Neural cell (in vitro differentiated cells): ENCODE measurements at regions not wholly inside any gene's neighbourhood (a gene's known extent, or its start where the extent isn't known, plus 50 kb on each side); places are given as distances from the start of the nearest gene placed in this dataset.
"Not testable (repeated sequence)": the region's sequence is repeated elsewhere in the genome, so short reads cannot be mapped to it uniquely, and the experiment has no call there.

Experiments used
- H2AFZ ChIP-seq: fragments of 200-600, 300-800 bp; sonication (generic), shearing (Covaris generic); 2 replicates; pipeline ENCODE4 v1.6.0; 2014; ENCODE audit warnings: low read depth, mild to moderate bottlenecking, antibody characterized with exemption, low read length, moderate library complexity
- H3F3A ChIP-seq: fragments of 200-600 bp; shearing (Covaris generic); 2 replicates; pipeline ENCODE4 v1.6.1; 2016; ENCODE audit warnings: mild to moderate bottlenecking, moderate library complexity, mixed read lengths, antibody characterized with exemption, low read length; ENCODE audit not compliant: insufficient read depth, poor library complexity, severe bottlenecking
- H3K27ac ChIP-seq: fragments of 200-600, 300-800 bp; sonication (generic), shearing (Covaris generic); 2 replicates; pipeline ENCODE4 v1.5.1; 2014; ENCODE audit warnings: mild to moderate bottlenecking, low read length, moderate library complexity
- H3K27me3 ChIP-seq: fragments of 300-800, 200-600 bp; sonication (generic), shearing (Covaris generic); 2 replicates; pipeline ENCODE4 v1.6.0; 2014; ENCODE audit warnings: mild to moderate bottlenecking, low read depth, low read length, moderate library complexity; ENCODE audit not compliant: insufficient read depth
- H3K36me3 ChIP-seq: fragments of 300-800, 200-600 bp; sonication (generic), shearing (Covaris generic); 2 replicates; pipeline ENCODE4 v1.5.1; 2014; ENCODE audit warnings: mild to moderate bottlenecking, antibody characterized with exemption, low read length, moderate library complexity; ENCODE audit not compliant: insufficient read depth
- H3K4me2 ChIP-seq: fragments of 300-800, 200-600 bp; sonication (generic), shearing (Covaris generic); 2 replicates; pipeline ENCODE4 v1.6.0; 2014; ENCODE audit warnings: mild to moderate bottlenecking, low read length
- H3K4me3 ChIP-seq: fragments of 300-800, 200-600 bp; sonication (generic), shearing (Covaris generic); 2 replicates; pipeline ENCODE4 v1.5.1; 2014; ENCODE audit warnings: mild to moderate bottlenecking, low read length, moderate library complexity
- H3K79me2 ChIP-seq: fragments of 200-600 bp; shearing (Covaris generic); replicated peaks from 2 replicates; pipeline ENCODE4 v1.6.0; 2014; ENCODE audit warnings: mild to moderate bottlenecking, low read length, moderate library complexity; ENCODE audit not compliant: insufficient read depth
- H3K9ac ChIP-seq: fragments of 300-800, 200-600 bp; sonication (generic), shearing (Covaris generic); 2 replicates; pipeline ENCODE4 v1.6.1; 2016; ENCODE audit warnings: mild to moderate bottlenecking, low read length, mixed read lengths
- H3K9me2 ChIP-seq: fragments of 200-600 bp; shearing (Covaris generic); 2 replicates; pipeline ENCODE4 v1.6.1; 2016; ENCODE audit warnings: mild to moderate bottlenecking, low read length, mixed read lengths; ENCODE audit not compliant: insufficient read depth
- H3K9me3 ChIP-seq: fragments of 200-600, 300-800 bp; sonication (generic), shearing (Covaris generic); 2 replicates; pipeline ENCODE4 v1.6.1; 2016; ENCODE audit warnings: mild to moderate bottlenecking, mixed run types, low read length, moderate library complexity, mixed read lengths
- H4K20me1 ChIP-seq: fragments of 200-600 bp; shearing (Covaris generic); 2 replicates; pipeline ENCODE4 v1.6.1; 2016; ENCODE audit warnings: mild to moderate bottlenecking, mixed run types; ENCODE audit not compliant: insufficient read depth

DNA sequence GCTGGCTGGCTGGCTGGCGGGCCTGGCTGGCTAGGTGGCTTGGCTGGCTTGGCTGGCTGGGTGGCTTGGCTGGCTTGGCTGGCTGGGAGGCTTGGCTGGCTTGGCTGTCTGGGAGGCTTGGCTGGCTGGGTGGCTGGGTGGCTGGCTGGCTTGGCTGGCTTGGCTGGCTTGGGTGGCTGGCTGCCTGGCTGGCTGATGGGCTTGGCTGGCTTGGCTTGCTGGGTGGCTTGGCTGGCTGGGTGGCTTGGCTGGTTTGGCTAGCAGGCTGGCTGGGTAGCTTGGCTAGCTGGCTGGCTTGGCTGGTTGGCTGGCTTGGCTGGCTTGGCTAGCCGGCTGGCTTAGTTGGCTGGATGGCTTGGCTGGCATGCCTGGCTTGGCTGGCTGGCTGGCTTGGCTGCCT is 2834.1 kb downstream of the RPIA start:
- H3K27me3 ChIP-seq, H3F3A ChIP-seq, H3K4me2 ChIP-seq, H2AFZ ChIP-seq, H3K9ac ChIP-seq, H3K9me3 ChIP-seq, H3K79me2 ChIP-seq, H3K9me2 ChIP-seq, H3K36me3 ChIP-seq, H3K4me3 ChIP-seq, H3K27ac ChIP-seq, H4K20me1 ChIP-seq: not testable (repeated sequence)

DNA sequence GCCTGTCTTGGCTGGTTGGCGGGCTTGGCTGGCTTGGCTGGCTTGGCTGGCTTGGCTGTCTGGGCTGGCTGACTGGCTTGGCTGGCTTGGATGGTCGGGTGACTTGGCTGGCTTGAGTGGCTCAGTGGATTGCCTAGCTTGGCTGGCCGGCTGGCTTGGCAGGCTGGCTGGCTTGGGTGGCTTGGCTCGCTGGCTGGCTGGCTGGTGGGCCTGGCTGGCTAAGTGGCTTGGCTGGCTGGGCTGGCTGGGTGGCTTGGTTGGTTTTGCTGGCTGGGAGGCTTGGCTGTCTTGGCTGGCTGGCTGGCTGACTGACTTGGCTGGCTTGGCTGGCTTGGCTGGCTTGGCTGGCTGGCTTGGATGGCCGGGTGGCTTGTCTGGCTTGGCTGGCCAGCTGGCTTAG is 2834.6 kb downstream of the RPIA start:
- not testable (repeated sequence) for H3K27ac ChIP-seq, H3K79me2 ChIP-seq, H3K27me3 ChIP-seq, H3K9me2 ChIP-seq, H3K4me2 ChIP-seq, H3K9me3 ChIP-seq, H3K4me3 ChIP-seq, H3K36me3 ChIP-seq, H4K20me1 ChIP-seq, H3K9ac ChIP-seq, H3F3A ChIP-seq, H2AFZ ChIP-seq

DNA sequence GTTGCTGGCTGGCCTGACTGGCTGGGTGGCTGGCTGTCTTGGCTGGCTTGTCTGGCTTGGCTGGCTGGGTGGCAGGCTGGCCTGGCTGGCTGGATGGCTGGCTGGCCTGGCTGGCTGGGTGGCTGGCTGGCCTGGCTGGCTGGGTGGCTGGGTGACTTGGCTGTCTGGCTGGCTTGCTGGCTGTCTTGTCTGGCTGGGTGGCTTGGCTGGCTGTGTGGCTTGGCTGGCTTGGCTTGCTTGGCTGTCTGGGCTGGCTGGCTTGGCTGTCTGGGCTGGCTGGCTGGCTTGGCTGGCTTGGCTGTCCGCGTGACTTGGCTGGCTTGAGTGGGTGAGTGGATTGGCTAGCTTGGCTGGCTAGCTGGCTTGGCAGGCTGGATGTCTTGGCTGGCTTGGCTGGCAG is 2835.6 kb downstream of the RPIA start:
- not testable (repeated sequence) for H4K20me1 ChIP-seq, H3K79me2 ChIP-seq, H3K36me3 ChIP-seq, H3K4me3 ChIP-seq, H3K27ac ChIP-seq, H3F3A ChIP-seq, H3K9me3 ChIP-seq, H2AFZ ChIP-seq, H3K27me3 ChIP-seq, H3K9ac ChIP-seq, H3K9me2 ChIP-seq, H3K4me2 ChIP-seq

DNA sequence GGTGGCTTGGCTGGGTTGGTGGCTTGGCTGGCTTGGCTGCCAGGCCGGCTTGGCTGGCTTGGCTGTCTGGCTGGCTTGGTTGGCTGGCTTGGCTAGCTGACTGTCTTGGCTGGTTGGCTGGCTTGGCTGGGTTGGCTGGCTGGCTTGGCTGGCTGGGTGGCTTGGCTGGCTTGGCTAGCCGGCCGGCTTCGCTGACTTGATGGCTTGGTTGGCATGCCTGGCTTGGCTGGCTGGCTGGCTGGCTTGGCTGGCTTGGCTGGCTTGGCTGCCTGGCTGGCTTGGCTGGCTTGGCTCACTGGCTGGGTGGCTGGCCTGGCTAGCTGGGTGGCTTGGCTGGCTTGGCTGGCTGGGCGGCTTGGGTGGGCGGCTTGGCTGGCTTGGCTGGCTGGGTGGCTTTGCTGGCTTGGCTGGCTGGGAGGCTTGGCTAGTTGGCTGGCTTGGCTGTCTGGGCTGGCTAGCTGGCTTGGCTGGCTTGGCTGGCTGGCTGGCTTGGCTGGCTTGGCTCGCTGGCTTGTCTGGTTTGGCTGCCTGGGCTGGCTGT is 2836.1 kb downstream of the RPIA start:
- H3K4me3 ChIP-seq, H3K9ac ChIP-seq: not testable (repeated sequence)

DNA sequence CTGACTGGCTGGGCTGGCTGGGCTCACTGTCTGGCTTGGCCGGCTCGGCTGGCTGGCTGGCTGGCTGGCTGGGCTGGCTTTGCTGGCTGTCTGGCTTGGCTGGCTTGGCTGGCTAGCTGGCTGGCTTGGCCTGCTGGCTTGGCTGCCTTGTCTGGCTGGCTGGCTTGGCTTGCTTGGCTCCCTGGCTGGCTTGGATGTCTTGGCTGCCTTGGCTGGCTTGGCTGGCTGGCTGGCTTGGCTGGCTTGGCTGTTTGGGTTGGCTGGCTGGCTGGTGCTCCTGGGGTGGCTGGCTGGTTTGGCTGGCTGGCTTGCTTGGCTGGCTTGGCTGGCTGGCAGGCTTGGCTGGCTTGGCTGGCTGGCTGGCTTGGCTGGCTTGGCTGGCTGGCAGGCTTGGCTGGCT is 2836.9 kb downstream of the RPIA start:
- H3F3A ChIP-seq, H3K4me2 ChIP-seq, H3K9ac ChIP-seq, H3K9me2 ChIP-seq, H3K4me3 ChIP-seq, H3K9me3 ChIP-seq, H3K27ac ChIP-seq, H3K27me3 ChIP-seq, H2AFZ ChIP-seq, H4K20me1 ChIP-seq, H3K79me2 ChIP-seq, H3K36me3 ChIP-seq: not testable (repeated sequence)

More for the DNA sequence above, 2836.1 kb downstream of the RPIA start:
- H3K79me2 ChIP-seq, H3K36me3 ChIP-seq, H3K4me2 ChIP-seq, H2AFZ ChIP-seq, H3K27ac ChIP-seq, H3K27me3 ChIP-seq, H3K9me2 ChIP-seq, H3K9me3 ChIP-seq, H4K20me1 ChIP-seq, H3F3A ChIP-seq: not testable (repeated sequence)

DNA sequence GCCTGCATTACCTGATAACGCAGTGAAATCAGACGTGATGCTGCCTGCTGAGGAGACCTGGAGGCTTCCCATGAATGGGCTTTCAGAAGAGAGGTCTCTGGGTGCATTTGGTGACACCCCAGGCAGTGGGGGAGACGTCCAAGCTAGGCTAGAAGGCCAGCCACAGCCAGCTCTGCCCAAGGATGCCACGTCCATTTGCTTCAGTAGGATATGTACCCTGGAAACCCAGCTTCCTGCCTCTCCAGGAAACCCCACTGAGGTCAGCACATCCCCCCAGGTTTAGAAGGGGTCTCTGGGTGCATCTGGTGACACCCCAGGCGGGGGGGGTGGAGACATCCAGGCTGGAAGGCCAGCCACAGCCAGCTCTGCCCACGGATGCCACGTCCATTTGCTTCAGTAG is 2844.6 kb downstream of the RPIA start:
- H3K79me2 ChIP-seq, H3F3A ChIP-seq, H4K20me1 ChIP-seq, H3K36me3 ChIP-seq, H3K9me3 ChIP-seq, H3K27ac ChIP-seq, H3K4me3 ChIP-seq, H3K9ac ChIP-seq, H3K27me3 ChIP-seq, H2AFZ ChIP-seq, H3K9me2 ChIP-seq, H3K4me2 ChIP-seq: not testable (repeated sequence)

DNA sequence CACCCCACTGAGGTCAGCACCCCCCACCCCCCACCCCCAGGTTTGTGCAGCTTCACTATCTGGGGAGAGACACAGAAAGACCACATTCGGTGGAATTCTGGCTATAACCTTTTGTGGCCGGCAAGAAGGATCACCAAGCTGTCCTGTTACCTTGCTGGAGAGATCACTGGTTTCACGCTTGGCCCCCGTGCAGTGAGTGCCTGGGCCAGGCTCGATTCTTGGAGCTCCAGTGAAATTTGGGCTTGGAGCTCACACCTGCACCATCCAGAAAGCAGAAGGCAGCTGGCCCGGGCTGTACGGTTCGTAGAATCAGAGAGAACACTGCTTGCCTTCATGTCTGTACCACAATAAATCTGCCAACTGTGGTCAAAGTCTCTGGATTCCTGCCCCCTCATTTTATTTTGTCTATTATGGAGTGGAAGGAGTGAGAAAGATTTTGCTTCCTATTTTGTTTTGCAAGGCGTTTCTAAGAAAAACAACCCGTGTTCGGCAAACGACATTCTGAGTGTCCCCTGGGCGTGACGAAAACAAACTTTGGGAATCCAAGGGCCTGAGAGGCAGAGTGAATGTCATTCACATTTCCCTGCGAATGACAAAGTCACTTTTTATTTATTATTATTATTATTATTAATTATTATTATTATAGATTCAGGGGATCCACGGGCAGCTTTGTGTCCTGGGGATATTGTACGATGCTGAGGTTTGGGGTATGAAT is 2845.2 kb downstream of the RPIA start:
- not testable (repeated sequence) for H3K79me2 ChIP-seq, H3K4me2 ChIP-seq, H3F3A ChIP-seq, H3K27me3 ChIP-seq, H3K9me2 ChIP-seq, H3K4me3 ChIP-seq, H3K9ac ChIP-seq, H3K36me3 ChIP-seq, H2AFZ ChIP-seq, H3K27ac ChIP-seq, H4K20me1 ChIP-seq, H3K9me3 ChIP-seq

DNA sequence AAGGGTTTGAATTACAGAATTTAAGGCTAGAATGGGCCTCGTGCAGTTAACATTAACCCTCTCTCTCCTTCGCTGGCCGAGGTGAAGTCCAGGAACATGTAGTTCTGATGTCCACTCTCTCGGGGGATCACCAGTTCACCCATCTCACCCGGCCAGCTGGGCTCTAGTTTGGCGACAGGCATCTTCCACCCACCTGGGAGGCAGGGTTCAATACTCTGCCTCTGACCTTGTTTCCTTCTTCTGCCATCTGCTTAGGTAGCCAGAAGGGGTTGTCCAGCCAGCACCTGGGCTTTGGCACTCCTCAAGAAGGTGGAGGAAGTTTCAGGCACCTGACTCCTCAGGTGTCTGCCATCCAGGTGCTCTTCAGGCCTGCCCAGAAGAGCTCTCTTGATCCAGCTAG is 2857.8 kb downstream of the RPIA start:
- not testable (repeated sequence) for H3K9ac ChIP-seq, H3K9me3 ChIP-seq, H4K20me1 ChIP-seq, H3K4me3 ChIP-seq, H3K36me3 ChIP-seq, H3K9me2 ChIP-seq, H2AFZ ChIP-seq, H3F3A ChIP-seq, H3K4me2 ChIP-seq, H3K79me2 ChIP-seq, H3K27me3 ChIP-seq, H3K27ac ChIP-seq
